Stimulated activated naive B cell treated with anti-CD40 and anti-IgM and Interleukin-4, amounts not matched to agents 10 μg/mL and 1 μg/mL and 100 μg/mL, for 72 hours (primary cell): ENCODE measurements at regions not wholly inside any gene's neighbourhood (a gene's known extent, or its start where the extent isn't known, plus 50 kb on each side); places are given as distances from the start of the nearest gene placed in this dataset.

ENCODE experiments used
- ATAC-seq, 2 donors: fragments of 150-1000 bp; cut with Tn5 transposase; replicated peaks; 2 replicates each; pipeline ENCODE4 v1.10.0; 2021; ENCODE audit warnings: moderate library complexity in 1 of 2
- DNase-seq: peaks from one replicate; pipeline ENCODE4 v3.0.0; 2021
- H3K27ac Mint-ChIP-seq: one replicate; pipeline ENCODE4 v1.8.0; 2022; ENCODE audit warnings: mild to moderate bottlenecking, mixed read lengths
- H3K27me3 Mint-ChIP-seq, 2 donors: one replicate each; pipeline ENCODE4 v1.8.0; 2022; ENCODE audit warnings: mixed read lengths in 2 of 2
- H3K36me3 Mint-ChIP-seq, 2 donors: one replicate each; pipeline ENCODE4 v1.8.0; 2022; ENCODE audit warnings: mixed read lengths in 2 of 2, mild to moderate bottlenecking in 1 of 2
- H3K4me1 Mint-ChIP-seq, 2 donors: one replicate each; pipeline ENCODE4 v1.8.0; 2022; ENCODE audit warnings: mixed read lengths in 2 of 2, mild to moderate bottlenecking in 1 of 2
- H3K4me3 Mint-ChIP-seq, 2 donors: one replicate each; pipeline ENCODE4 v1.8.0; 2022; ENCODE audit warnings: mild to moderate bottlenecking in 2 of 2, mixed read lengths in 2 of 2, moderate library complexity in 1 of 2
- H3K9me3 Mint-ChIP-seq, 2 donors: one replicate each; pipeline ENCODE4 v1.8.0; 2022; ENCODE audit warnings: mixed read lengths in 2 of 2, mild to moderate bottlenecking in 1 of 2

DNA sequence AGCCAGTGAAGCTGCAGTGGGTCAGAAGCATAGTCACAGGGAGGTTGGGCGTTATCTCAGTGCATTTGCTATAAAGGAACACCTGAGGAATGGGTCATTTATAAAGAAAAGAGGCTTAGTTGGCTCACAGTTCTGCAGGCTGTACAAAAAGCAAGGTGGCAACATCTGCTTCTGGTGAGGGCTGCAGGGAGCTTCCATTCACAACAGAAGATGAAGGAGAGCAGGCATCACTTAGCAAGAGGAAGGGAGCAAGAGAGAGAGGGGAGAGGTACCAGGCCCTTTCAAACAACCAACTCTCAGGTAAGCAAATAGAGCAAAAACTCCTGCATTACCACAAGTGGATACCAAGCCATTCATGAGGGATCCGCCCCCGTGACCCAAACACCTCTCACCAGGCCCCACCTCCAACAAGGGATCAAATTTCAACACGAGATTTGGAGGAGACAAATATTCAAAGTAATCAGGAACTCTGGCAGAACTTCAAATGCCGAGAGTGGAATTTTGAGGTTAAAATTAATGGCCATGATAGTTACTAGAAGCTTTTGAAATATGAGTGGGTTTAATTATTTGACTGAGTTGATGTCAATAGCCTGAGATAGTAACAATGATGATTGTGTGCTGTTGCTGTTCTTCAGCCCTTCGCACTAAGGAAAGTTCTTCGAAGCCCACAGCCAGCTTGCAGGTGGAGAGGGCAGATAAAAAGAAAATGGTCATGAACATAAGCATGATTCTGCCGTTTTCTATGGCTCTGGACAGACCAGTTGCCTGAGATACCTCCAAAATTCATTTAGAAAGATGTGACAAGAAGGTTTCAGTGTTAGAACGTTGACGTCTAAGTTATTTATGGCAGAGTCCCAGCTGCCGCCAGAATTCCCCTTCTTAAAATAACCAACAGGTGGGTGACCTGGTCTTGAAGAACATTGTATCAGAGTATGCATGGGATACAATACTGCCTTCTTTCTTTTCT, 55.3 kb upstream of the ADTRP start:
- peak; percentile 73 to 78 for ATAC-seq
- peak overlapping the region; percentile 65 for H3K27ac Mint-ChIP-seq
- peaks cover 2 to 7% of the 10 kb centered on the region in 2 donors for H3K9me3 Mint-ChIP-seq
- peaks cover 0 to 4% of the 10 kb centered on the region in 2 donors for H3K27me3 Mint-ChIP-seq
- peaks cover 29 to 47% of the 10 kb centered on the region in 2 donors for H3K4me1 Mint-ChIP-seq
- DNase-seq: peak; percentile 41
- H3K4me3 Mint-ChIP-seq: no peak overlapping the region
- H3K36me3 Mint-ChIP-seq: peaks cover 7 to 9% of the 10 kb centered on the region in 2 donors

DNA sequence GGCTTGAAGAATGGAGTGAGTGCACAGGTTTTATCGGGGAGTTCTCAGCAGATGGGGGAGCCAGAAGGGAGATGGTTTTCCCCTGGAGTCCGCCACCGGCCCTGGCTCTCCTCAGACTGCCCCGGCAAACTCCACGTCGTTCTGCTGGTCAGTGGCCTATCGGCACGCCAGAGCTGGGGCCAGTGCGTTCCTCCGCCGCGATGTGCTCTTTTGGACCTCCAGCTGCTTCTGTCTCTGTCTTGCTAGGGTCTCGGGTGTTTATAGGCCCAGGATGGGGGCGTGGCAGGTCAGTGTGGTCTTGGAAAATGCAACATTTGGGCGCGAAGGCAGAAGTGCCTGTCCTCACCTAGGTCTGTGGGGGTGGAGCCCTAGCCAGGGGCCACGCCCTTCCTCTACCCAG, 53.0 kb upstream of the ADTRP start:
- Mint-ChIP-seq H3K36me3 (peaks cover 0 to 2% of the 10 kb centered on the region in 2 donors), H3K9me3 (peaks cover 0 to 3% of the 10 kb centered on the region in 2 donors), H3K4me1 (peaks cover 46 to 69% of the 10 kb centered on the region in 2 donors), H3K4me3 (no peak overlapping the region), H3K27me3 (peaks cover 0 to 4% of the 10 kb centered on the region in 2 donors), H3K27ac (peak overlapping the region; percentile 26)
- ATAC-seq (no peak), DNase-seq (no peak)

DNA sequence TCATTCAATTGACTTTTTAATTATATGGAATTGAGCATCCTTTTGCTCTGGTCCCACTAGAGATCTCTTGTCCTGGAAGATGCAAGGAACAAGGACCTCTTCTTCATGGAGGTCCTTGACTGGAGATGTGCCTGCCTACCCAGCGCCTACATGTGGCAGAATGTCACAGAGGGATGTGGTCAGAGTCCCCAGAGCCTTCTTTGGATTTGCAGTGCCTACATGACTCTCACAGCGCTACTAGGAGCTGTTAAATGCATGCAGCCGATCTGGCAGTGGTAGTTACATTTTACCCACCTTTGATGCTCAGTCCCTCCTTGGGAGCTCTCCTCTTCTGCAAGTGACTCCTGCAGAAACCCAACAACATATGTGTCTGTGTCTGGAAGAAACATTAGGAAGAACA, 51.9 kb upstream of the ADTRP start:
- Mint-ChIP-seq H3K4me1 (peaks cover 52 to 78% of the 10 kb centered on the region in 2 donors), H3K4me3 (no peak overlapping the region), H3K27ac (peak overlapping the region; percentile 76), H3K36me3 (peaks cover 0 to 2% of the 10 kb centered on the region in 2 donors), H3K9me3 (peaks cover 0 to 3% of the 10 kb centered on the region in 2 donors), H3K27me3 (peaks cover 0 to 4% of the 10 kb centered on the region in 2 donors)
- DNase-seq (no peak), ATAC-seq (peak; percentile 49 to 53)

DNA sequence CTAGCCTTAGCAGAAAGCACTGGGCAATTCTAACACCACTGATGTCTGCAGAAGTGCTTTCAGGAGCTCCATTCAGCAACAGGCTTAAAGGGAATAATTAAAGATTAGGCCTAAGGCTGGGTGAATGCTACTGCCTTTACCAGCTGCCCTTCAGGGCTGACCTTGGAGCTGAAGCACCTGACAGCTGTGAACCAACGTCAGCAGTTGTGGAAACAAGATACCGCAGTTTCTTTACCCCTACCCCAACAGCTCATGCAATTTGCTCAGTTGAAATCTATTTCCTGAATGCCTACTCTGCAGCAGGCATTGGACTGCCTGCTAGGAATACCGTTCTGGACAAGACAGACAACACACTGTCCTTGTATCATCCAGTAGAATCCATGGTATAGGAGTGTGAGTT, 51.5 kb upstream of the ADTRP start:
- peak; percentile 38 for DNase-seq
- H3K4me1 Mint-ChIP-seq: peaks cover 51 to 78% of the 10 kb centered on the region in 2 donors
- ATAC-seq: peak; percentile 47 to 67
- H3K27me3 Mint-ChIP-seq: peaks cover 0 to 4% of the 10 kb centered on the region in 2 donors
- peaks cover 0 to 3% of the 10 kb centered on the region in 2 donors for H3K9me3 Mint-ChIP-seq
- H3K4me3 Mint-ChIP-seq: no peak overlapping the region
- peak overlapping the region; percentile 31 for H3K27ac Mint-ChIP-seq
- peaks cover 0 to 2% of the 10 kb centered on the region in 2 donors for H3K36me3 Mint-ChIP-seq

DNA sequence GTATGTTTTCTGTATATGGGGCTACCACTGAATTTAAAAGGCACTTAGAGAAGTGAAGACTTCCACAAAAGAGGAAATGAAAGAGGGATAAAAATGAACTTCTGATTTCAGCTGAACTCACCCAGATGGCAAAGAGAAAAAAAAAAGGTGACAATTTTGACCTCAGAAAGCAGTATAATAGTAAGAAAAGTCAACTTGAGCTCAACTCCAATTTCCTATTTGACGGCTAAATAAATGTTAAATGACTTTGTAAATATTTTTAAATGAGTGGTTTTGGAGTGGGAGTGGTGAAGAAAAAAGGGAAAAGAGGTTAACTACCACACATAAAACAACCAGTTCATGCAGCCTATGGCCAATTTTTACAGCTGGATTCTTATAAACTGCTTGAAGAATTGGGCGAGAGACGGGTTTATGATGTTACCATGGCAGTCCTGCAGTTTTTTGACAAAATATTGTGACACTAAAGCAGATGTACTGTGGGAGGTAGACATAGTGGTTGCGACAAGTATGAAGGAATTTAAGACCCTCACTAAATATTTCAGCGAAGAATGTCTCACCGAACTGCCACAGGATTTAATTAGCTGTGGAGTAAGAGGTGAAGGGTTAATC, 49.8 kb upstream of the ADTRP start:
- H3K36me3 Mint-ChIP-seq: peaks cover 4% of the 10 kb centered on the region in 2 donors
- peak; percentile 47 to 59 for ATAC-seq
- H3K27me3 Mint-ChIP-seq: peaks cover 0 to 4% of the 10 kb centered on the region in 2 donors
- H3K27ac Mint-ChIP-seq: peak overlapping the region; percentile 77
- peak overlapping the region; percentile 29 to 55 for H3K4me3 Mint-ChIP-seq
- DNase-seq: no peak
- H3K4me1 Mint-ChIP-seq: peaks cover 51 to 73% of the 10 kb centered on the region in 2 donors
- H3K9me3 Mint-ChIP-seq: peaks cover 0 to 6% of the 10 kb centered on the region in 2 donors
